H9 (cell line): ENCODE measurements at regions not wholly inside any gene's neighbourhood (a gene's known extent, or its start where the extent isn't known, plus 50 kb on each side); places are given as distances from the start of the nearest gene placed in this dataset.

Experiments
- DNase-seq: peaks from one replicate; pipeline ENCODE4 v3.0.0-alpha.2; 2017
- H2AFZ ChIP-seq: one replicate; pipeline ENCODE4 v1.6.1; 2013; ENCODE audit warnings: mild to moderate bottlenecking, low read length, control low read depth, moderate library complexity
- H2AK5ac ChIP-seq: 2 replicates; pipeline ENCODE4 v1.6.1; 2013; ENCODE audit warnings: low read length, control low read depth, mixed read lengths; ENCODE audit not compliant: insufficient read length
- H2BK120ac ChIP-seq: one replicate; pipeline ENCODE4 v1.6.1; 2013; ENCODE audit warnings: low read depth, mild to moderate bottlenecking, low read length, control low read depth, inconsistent platforms; ENCODE audit not compliant: poor library complexity, severe bottlenecking
- H2BK12ac ChIP-seq: 2 replicates; pipeline ENCODE4 v1.6.1; 2013; ENCODE audit warnings: low read length, control low read depth, mixed read lengths, low read depth; ENCODE audit not compliant: insufficient read length
- H2BK15ac ChIP-seq: 2 replicates; pipeline ENCODE4 v1.6.1; 2013; ENCODE audit warnings: low read depth, low read length, control low read depth
- H2BK20ac ChIP-seq: one replicate; pipeline ENCODE4 v1.6.1; 2013; ENCODE audit warnings: low read depth, mild to moderate bottlenecking, low read length, control low read depth, inconsistent platforms; ENCODE audit not compliant: poor library complexity, severe bottlenecking
- H2BK5ac ChIP-seq: 2 replicates; pipeline ENCODE4 v1.6.1; 2013; ENCODE audit warnings: low read length, control low read depth, mixed read lengths; ENCODE audit not compliant: insufficient read length
- H3K14ac ChIP-seq: 2 replicates; pipeline ENCODE4 v1.6.1; 2013; ENCODE audit warnings: low read length, control low read depth; ENCODE audit not compliant: insufficient read depth
- H3K18ac ChIP-seq: 2 replicates; pipeline ENCODE4 v1.6.1; 2013; ENCODE audit warnings: low read depth, mild to moderate bottlenecking, mixed read lengths, low read length, control low read depth; ENCODE audit not compliant: insufficient read length
- H3K23ac ChIP-seq: 2 replicates; pipeline ENCODE4 v1.6.1; 2013; ENCODE audit warnings: low read length, control low read depth, mixed read lengths, low read depth; ENCODE audit not compliant: insufficient read length
- H3K23me2 ChIP-seq: 2 replicates; pipeline ENCODE4 v1.6.1; 2013; ENCODE audit warnings: low read depth, mild to moderate bottlenecking, mixed read lengths, low read length, control low read depth; ENCODE audit not compliant: insufficient read length, poor library complexity, severe bottlenecking
- H3K27ac ChIP-seq: 2 replicates; pipeline ENCODE4 v1.5.1; 2013; ENCODE audit warnings: low read length, control low read depth, mixed read lengths, low read depth; ENCODE audit not compliant: insufficient read length
- H3K27me3 ChIP-seq: 2 replicates; pipeline ENCODE4 v1.6.1; 2013; ENCODE audit warnings: low read length, control low read depth, inconsistent platforms; ENCODE audit not compliant: insufficient read depth
- H3K4ac ChIP-seq: 2 replicates; pipeline ENCODE4 v1.6.1; 2013; ENCODE audit warnings: low read depth, mild to moderate bottlenecking, control low read depth, inconsistent platforms, low read length, moderate library complexity
- H3K4me1 ChIP-seq: 2 replicates; pipeline ENCODE4 v1.6.1; 2013; ENCODE audit warnings: low read length, control low read depth, inconsistent platforms; ENCODE audit not compliant: insufficient read depth
- H3K4me2 ChIP-seq: 2 replicates; pipeline ENCODE4 v1.6.1; 2013; ENCODE audit warnings: low read length, control low read depth, mixed read lengths; ENCODE audit not compliant: insufficient read length, insufficient read depth
- H3K56ac ChIP-seq: 2 replicates; pipeline ENCODE4 v1.6.1; 2013; ENCODE audit warnings: low read depth, mild to moderate bottlenecking, mixed read lengths, low read length, control low read depth; ENCODE audit not compliant: insufficient read length
- H3K79me1 ChIP-seq: 2 replicates; pipeline ENCODE4 v1.6.1; 2013; ENCODE audit warnings: low read depth, mild to moderate bottlenecking, moderate library complexity, low read length, control low read depth, inconsistent platforms; ENCODE audit not compliant: insufficient read depth, poor library complexity, severe bottlenecking
- H3K79me2 ChIP-seq: 2 replicates; pipeline ENCODE4 v1.6.1; 2013; ENCODE audit warnings: low read length, control low read depth, inconsistent platforms; ENCODE audit not compliant: insufficient read depth
- H3K9ac ChIP-seq: 2 replicates; pipeline ENCODE4 v1.6.1; 2013; ENCODE audit warnings: low read length, control low read depth, mixed read lengths; ENCODE audit not compliant: insufficient read length; ENCODE audit errors: extremely low read depth
- H3K9me3 ChIP-seq: one replicate; pipeline ENCODE4 v1.6.1; 2013; ENCODE audit warnings: low read depth, low read length, inconsistent platforms; ENCODE audit not compliant: control insufficient read depth
- H3T11ph ChIP-seq: one replicate; pipeline ENCODE4 v1.6.1; 2013; ENCODE audit warnings: mild to moderate bottlenecking, low read length, control low read depth, inconsistent platforms
- H4K20me1 ChIP-seq: one replicate; pipeline ENCODE4 v1.6.1; 2013; ENCODE audit not compliant: control insufficient read depth, insufficient read length, insufficient read depth
- H4K5ac ChIP-seq: 2 replicates; pipeline ENCODE4 v1.6.1; 2013; ENCODE audit warnings: low read depth, mild to moderate bottlenecking, mixed read lengths, low read length, control low read depth; ENCODE audit not compliant: insufficient read length
- H4K8ac ChIP-seq: replicated peaks from 2 replicates; pipeline ENCODE4 v1.6.1; 2013; ENCODE audit warnings: low read length, control low read depth, mixed read lengths, low read depth; ENCODE audit not compliant: insufficient read length
- H4K91ac ChIP-seq: 2 replicates; pipeline ENCODE4 v1.6.1; 2013; ENCODE audit warnings: low read depth, mild to moderate bottlenecking, moderate library complexity, mixed read lengths, low read length, control low read depth; ENCODE audit not compliant: insufficient read length
- H3K27ac Mint-ChIP-seq, 3 experiments: 2 replicates in 2 of 3; 3 replicates in 1 of 3; pipeline ENCODE4 v1.8.0; 2020 to 2021; ENCODE audit warnings: mixed read lengths in 3 of 3, mild to moderate bottlenecking in 1 of 3, moderate library complexity in 1 of 3
- H3K27me3 Mint-ChIP-seq: 2 replicates; pipeline ENCODE4 v1.8.0; 2021; ENCODE audit warnings: low read depth, mild to moderate bottlenecking, moderate library complexity, mixed read lengths
- H3K36me3 Mint-ChIP-seq, 3 experiments: 2 replicates in 2 of 3; 3 replicates in 1 of 3; pipeline ENCODE4 v1.8.0; 2020 to 2021; ENCODE audit warnings: low read depth in 3 of 3, mixed read lengths in 3 of 3; ENCODE audit not compliant: insufficient read depth in 1 of 3
- H3K4me1 Mint-ChIP-seq, 2 experiments: 2 replicates each; pipeline ENCODE4 v1.8.0; 2020; ENCODE audit warnings: mixed read lengths in 2 of 2
- H3K4me3 Mint-ChIP-seq, 2 experiments: 2 replicates in 1 of 2; 3 replicates in 1 of 2; pipeline ENCODE4 v1.8.0; 2020 to 2021; ENCODE audit warnings: mild to moderate bottlenecking in 2 of 2, mixed read lengths in 2 of 2, moderate library complexity in 1 of 2
- H3K9me3 Mint-ChIP-seq, 2 experiments: 2 replicates in 1 of 2; 3 replicates in 1 of 2; pipeline ENCODE4 v1.8.0; 2020; ENCODE audit warnings: mild to moderate bottlenecking in 2 of 2, mixed read lengths in 2 of 2, moderate library complexity in 1 of 2
- WGBS: extraction: QIAGEN DNeasy Blood & Tissue Kit; methylation state at CpG from one replicate; pipeline ENCODE4 v1.1.7; 2013; ENCODE audit warnings: missing lambda C conversion rate, low lambda C conversion rate, mixed read lengths; ENCODE audit not compliant: insufficient read length; ENCODE audit errors: extremely low coverage; 5-methylcytosine and 5-hydroxymethylcytosine counted together
- TF ChIP-seq, protein P1 (sequence below): fragments of 200-600 bp; sonication (generic); conservative IDR thresholded peaks from 3 replicates; pipeline ENCODE4 v1.8.0; 2021; ENCODE audit warnings: antibody characterized with exemption, mild to moderate bottlenecking

DNA sequence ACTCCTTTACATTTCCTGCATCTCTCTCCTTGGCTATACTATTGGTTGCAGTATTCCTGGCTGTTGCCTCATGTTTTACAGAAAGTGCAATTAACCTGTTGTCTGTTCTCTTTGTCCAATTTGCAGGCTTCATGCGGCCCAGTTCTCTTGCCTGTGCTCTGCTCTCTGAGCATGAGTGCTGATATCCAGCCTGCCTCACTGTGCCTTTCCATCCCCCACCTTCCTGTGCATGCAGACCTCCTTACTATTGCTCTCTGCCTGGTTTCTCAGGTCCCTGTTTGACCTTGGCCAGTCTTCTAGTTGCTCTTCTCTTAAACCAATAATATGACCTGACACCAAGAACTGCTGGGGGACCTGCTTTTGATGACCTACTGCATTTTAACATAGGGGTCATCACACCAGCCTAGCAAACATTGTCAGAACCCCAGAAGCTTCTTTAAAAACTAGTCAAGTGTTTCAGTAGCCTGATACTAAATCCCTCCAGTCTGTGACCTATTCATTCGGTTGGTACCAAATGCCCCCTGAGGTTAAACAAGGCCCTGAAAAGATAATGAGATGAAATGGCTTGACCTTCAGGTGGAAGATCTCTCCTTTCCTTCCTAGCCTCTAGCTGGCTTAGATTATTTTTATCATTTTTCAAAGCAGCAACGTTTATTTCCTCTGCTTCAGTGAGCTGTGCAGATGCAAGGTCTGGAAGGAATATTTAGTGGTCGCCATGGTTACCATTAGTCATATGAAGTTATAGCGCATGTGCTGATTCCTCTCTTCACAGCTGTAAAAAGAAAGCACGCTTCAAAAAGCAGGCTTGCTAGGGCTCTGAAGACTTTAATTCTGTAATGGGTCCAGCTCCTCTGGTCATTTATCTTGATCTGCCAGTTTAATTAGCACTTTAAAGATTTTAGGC is 216.5 kb downstream of the PHLDA1 start:
- H3K4me3 Mint-ChIP-seq, result no peak overlapping the region
- H3K9ac ChIP-seq, result no peak overlapping the region
- H3K23ac ChIP-seq, result no peak overlapping the region
- H3K4me2 ChIP-seq, result no peak overlapping the region
- no peaks in the 10 kb centered on the region for H3K9me3 ChIP-seq
- H4K8ac ChIP-seq, result no peak overlapping the region
- H3K27me3 ChIP-seq, result no peaks in the 10 kb centered on the region
- no peaks in the 10 kb centered on the region for H3K9me3 Mint-ChIP-seq
- H3K27ac ChIP-seq, result no peak overlapping the region
- no peaks in the 10 kb centered on the region for H4K20me1 ChIP-seq
- WGBS, result no CpG with 5 or more reads among the region's 6 CpGs
- H3K18ac ChIP-seq, result no peak overlapping the region
- no peak overlapping the region for H2BK15ac ChIP-seq
- H3K79me2 ChIP-seq, result no peaks in the 10 kb centered on the region; the same call in 1 of the 2 replicates
- peaks cover 45 to 46% of the 10 kb centered on the region in 2 experiments for H3K4me1 Mint-ChIP-seq
- H2BK20ac ChIP-seq, result no peak overlapping the region
- H3K14ac ChIP-seq, result no peak overlapping the region
- H3K36me3 Mint-ChIP-seq, result no peaks in the 10 kb centered on the region; a peak in 1 of 7 replicates
- peaks cover 12% of the 10 kb centered on the region; the same call in 1 of the 2 replicates for H3K4me1 ChIP-seq
- peak overlapping the region; percentile 28 for H2BK12ac ChIP-seq
- H3T11ph ChIP-seq, result no peak overlapping the region
- no peaks in the 10 kb centered on the region for H3K79me1 ChIP-seq
- no peak overlapping the region for H3K56ac ChIP-seq
- H2AFZ ChIP-seq, result no peak overlapping the region
- TF ChIP-seq, protein P1, sequence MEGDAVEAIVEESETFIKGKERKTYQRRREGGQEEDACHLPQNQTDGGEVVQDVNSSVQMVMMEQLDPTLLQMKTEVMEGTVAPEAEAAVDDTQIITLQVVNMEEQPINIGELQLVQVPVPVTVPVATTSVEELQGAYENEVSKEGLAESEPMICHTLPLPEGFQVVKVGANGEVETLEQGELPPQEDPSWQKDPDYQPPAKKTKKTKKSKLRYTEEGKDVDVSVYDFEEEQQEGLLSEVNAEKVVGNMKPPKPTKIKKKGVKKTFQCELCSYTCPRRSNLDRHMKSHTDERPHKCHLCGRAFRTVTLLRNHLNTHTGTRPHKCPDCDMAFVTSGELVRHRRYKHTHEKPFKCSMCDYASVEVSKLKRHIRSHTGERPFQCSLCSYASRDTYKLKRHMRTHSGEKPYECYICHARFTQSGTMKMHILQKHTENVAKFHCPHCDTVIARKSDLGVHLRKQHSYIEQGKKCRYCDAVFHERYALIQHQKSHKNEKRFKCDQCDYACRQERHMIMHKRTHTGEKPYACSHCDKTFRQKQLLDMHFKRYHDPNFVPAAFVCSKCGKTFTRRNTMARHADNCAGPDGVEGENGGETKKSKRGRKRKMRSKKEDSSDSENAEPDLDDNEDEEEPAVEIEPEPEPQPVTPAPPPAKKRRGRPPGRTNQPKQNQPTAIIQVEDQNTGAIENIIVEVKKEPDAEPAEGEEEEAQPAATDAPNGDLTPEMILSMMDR, result no peak
- H3K27ac Mint-ChIP-seq, result no peak overlapping the region; a peak in 1 of 7 replicates
- H3K4ac ChIP-seq, result no peak overlapping the region
- H3K27me3 Mint-ChIP-seq, result peaks cover 6% of the 10 kb centered on the region
- H4K5ac ChIP-seq, result no peak overlapping the region
- H3K23me2 ChIP-seq, result no peaks in the 10 kb centered on the region
- no peak overlapping the region for H2AK5ac ChIP-seq
- no peak for DNase-seq
- H4K91ac ChIP-seq, result no peak overlapping the region
- H2BK5ac ChIP-seq, result no peak overlapping the region
- H2BK120ac ChIP-seq, result no peak overlapping the region
